Forelimb muscle (tissue), 1 donor: ENCODE measurements at regions not wholly inside any gene's neighbourhood (a gene's known extent, or its start where the extent isn't known, plus 50 kb on each side); places are given as distances from the start of the nearest gene placed in this dataset.
"Not testable (repeated sequence)": the region's sequence is repeated elsewhere in the genome, so short reads cannot be mapped to it uniquely, and the experiment has no call there.

Experiments
- DNase-seq: peaks from one replicate; pipeline ENCODE4 v3.0.0-alpha.2; 2013; ENCODE audit warnings: low read depth

GRCh38 chr6:84635081-84635761 is 129.2 kb downstream of the TBX18 start:
- no peak for DNase-seq

GRCh38 chr6:84633771-84634170 is 130.6 kb downstream of the TBX18 start:
- no peak for DNase-seq

GRCh38 chr6:84626527-84626926 is 137.9 kb downstream of the TBX18 start:
- not testable (repeated sequence) for DNase-seq

- no peak for DNase-seq
Measured at GRCh38 chr6:84625506-84625905, 138.9 kb downstream of the TBX18 start.

GRCh38 chr6:84623956-84624680 is 140.3 kb downstream of the TBX18 start:
- DNase-seq = no peak

GRCh38 chr6:84618836-84619235 is 145.6 kb downstream of the TBX18 start:
- DNase-seq = no peak

GRCh38 chr6:84618046-84618752 is 146.2 kb downstream of the TBX18 start:
- no peak for DNase-seq

GRCh38 chr6:84615987-84616386 is 148.4 kb downstream of the TBX18 start:
- no peak for DNase-seq

DNA sequence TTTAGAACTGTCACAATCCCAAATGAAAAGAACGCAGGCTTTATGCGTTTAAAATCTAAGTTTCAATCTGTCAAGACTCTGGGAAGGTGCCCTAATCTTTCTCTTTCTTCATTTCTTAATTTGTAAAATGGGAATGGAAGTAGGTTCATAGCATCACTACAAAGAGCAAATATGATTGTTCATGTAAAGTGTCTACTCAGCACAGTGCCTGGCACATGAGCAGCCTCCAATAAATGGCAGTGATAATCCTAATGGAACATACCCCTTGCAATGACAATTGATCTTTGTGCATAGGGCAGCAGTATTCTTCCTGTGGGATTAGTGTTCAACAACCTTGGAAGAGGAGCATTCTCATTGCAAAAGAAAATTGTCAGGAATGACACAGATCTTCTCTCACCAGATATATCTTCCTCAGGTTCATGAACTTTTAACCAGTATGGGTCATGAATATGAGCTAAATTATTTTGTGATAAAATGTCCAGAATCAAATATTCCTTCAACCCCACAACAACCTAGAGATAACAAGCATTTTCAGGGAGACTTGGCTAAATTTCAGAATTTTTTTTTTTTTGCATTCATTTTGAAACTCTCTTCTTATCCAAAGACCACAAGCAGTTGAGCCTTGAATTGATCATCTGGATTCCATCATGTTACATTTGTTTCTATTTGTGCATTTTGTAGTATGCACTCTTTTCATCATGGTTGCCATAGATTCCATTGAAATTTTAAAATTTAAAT is 149.1 kb downstream of the TBX18 start:
- no peak for DNase-seq

DNA sequence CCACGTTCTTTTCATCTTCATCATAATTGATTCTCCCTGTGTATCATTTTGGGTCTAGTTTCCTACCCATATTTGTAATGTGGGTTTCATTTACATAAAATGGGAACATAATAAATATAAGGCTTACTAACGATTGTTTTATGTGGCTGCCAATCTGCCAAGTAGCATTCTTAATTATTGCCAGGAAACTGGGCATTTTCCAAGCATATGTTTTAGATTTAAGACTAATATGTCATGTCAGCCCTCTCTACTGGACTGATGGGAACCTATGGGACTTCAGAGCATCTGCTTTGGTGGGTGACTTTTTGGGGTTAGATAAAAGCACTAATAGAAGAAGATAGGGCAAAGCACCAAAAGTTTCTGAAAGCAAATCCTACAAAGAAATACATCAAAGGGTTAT is 157.5 kb downstream of the TBX18 start:
- DNase-seq = no peak

GRCh38 chr6:84605298-84605697 is 159.1 kb downstream of the TBX18 start:
- DNase-seq = no peak

- no peak for DNase-seq
Measured at GRCh38 chr6:84601366-84601765, 163.0 kb downstream of the TBX18 start.

DNA sequence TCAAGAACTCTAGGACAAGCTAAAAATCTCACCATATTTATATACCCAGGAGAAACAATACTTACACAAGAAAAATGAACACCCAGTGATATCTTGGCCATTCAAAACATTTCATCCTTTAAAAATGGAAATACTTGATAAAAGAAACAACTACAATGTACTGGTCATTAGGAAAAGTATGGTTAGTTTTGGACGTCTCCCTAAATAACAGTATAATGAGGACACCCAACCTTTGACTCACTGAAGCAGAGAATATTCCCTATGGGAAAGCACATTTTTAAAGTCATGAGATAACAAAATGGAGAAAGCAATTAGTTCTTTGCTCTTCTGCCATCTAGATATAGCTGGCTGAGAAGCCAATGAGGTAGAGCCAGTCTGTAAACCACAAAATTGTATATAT is 164.4 kb downstream of the TBX18 start:
- DNase-seq = no peak

DNA sequence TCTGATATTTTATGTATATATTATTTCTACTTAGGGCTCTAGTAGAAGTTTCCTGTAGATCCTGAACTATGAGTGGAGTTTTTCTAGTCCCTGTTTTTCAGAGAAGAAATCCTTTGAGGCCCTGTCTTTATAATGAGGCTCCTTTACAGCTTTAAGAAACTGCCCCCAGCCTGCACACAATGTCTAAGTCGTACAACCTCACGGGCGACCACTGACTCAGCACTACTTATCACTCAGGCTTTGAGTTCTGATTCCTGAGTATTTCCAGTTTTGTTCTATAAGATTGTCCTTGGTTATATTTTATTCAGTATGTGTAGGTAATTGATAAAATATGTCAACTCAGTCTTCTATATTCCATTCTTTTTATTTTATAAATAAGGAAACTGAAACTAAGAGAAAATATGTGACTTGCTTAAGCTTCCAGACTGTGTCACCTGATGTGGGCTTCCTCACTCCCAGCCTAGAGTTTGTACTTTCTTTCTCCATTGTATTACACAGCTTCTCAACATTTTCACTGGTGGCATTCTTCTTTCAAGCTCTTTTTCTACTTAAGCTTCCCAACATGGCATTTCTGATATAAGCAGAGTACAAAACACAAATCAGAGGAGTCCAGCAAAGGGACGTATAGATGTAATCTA is 167.0 kb downstream of the TBX18 start:
- DNase-seq = no peak

GRCh38 chr6:84596488-84596887 is 167.9 kb downstream of the TBX18 start:
- DNase-seq = no peak

DNA sequence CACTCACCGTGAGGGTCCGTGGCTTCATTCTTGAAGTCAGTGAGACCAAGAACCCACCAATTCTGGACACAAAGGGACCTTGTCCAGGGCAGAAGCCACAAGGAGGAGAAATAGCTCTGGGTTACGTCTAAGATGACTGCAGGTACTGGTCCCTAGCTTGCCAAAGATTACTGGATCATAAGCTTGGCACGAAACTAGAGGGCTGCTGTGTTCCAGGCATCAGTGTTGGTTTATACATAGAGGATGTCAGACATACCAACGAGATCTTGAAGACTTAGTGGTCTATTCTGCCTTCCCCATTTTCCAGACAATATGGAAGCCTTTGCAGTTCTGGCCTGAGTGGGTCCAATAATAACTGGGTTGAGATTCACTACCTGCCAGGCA is 175.7 kb downstream of the TBX18 start:
- no peak for DNase-seq

DNA sequence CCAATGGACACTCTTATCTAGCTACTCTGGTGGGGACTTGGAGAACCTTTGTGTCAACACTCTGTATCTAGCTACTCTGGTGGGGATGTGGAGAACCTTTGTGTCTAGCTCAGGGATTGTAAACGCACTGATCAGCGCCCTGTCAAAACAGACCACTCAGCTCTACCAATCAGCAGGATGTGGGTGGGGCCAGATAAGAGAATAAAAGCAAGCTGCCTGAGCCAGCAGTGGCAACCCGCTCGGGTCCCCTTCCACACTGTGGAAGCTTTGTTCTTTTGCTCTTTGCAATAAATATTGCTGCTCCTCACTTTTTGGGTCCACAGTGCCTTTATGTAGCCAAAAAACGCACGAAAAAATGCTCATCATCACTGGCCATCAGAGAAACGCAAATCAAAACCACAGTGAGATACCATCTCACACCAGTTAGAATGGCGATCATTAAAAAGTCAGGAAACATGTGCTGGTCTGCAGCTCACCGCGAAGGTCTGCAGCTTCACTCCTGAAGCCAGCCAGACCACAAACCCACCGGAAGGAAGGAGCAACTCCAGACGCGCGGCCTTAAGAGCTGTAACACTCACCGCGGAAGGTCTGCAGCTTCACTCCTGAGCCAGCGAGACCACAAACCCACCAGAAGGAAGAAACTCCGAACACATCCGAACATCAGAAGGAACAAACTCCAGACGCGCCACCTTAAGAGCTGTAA is 176.3 kb downstream of the TBX18 start:
- DNase-seq = not testable (repeated sequence)

DNA sequence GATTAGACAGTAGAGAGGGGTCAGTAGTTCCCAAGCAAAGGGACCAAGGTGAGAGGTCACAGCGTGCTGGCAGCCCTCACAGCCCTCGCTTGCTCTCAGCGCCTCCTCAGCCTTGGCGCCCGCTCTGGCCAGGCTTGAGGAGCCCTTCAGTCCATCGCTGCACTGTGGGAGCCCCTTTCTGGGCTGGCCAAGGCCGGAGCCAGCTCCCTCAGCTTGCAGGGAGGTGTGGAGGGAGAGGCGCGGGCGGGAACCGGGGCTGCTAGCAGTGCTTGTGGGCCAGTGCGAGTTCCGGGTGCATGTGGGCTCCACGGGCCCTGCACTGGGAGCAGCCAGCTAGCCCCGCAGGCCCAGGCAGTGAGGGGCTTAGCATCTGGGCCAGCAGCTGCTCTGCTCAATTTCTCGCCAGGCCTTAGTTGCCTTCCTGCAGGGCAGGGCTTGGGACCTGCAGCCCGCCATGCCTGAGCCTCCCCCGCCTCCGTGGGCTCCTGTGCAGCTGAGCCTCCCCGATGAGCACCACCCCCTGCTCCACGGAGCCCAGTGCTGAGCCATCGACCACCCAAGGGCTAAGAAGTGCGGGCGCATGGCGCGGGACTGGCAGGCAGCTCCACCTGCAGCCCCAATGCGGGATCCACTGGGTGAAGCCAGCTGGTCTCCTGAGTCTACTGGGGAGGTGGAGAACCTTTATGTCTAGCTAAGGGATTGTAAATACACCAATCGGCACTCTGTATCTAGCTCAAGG is 177.0 kb downstream of the TBX18 start:
- DNase-seq = not testable (repeated sequence)

GRCh38 chr6:84583784-84584183 is 180.6 kb downstream of the TBX18 start:
- no peak for DNase-seq

DNA sequence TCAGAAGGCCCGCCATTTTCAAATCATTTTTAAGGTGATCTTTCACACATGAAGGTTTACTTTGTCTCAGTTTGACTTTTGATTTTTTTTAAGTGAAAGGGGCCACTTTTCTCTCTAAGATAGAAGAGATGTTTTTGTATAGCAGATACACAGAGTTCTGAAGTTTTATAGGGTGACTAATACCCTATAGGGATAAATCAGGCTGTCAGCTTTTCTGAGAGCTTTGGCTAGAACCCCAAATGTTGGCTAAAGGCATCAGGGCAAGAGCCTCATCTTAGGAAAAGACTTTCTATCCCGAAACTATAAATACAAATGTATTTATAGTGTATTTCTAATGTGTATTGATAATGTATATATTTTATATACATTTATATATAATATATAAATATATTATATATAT is 181.4 kb downstream of the TBX18 start:
- DNase-seq = no peak
